ENCODE measurements at regions not wholly inside any gene's neighbourhood (a gene's known extent, or its start where the extent isn't known, plus 50 kb on each side); places are given as distances from the start of the nearest gene placed in this dataset.

DNA sequence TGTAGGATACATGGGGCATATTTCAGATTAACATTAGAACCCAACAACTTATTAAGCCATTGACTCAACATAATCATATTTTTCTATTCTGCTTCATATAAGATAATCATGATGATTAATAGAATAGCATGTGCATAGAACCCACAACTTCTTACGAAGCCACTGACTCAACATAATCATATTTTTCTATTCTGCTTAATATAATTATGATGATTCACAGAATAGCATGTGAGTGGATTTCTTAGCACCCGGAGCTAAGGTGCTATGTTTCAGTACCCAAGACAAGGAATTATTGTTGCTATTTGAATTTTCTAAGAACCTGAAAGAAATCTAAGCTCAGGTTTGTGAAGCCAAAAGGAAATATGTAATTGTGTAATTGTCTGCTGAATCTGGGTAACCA is 96.8 kb downstream of the TENT5A start:
- TF ChIP-seq CTCF (conservative IDR thresholded peaks at IDR 0.05) (no peak), ZFX (IDR thresholded peaks at IDR 0.05) (no peak)
